ENCODE measurements at regions not wholly inside any gene's neighbourhood (a gene's known extent, or its start where the extent isn't known, plus 50 kb on each side); places are given as distances from the start of the nearest gene placed in this dataset.
A peak's percentile ranks its signal among the peaks of the same experiment; 100 is the strongest.
"Not testable (repeated sequence)": the region's sequence is repeated elsewhere in the genome, so short reads cannot be mapped to it uniquely, and the experiment has no call there.

DNA sequence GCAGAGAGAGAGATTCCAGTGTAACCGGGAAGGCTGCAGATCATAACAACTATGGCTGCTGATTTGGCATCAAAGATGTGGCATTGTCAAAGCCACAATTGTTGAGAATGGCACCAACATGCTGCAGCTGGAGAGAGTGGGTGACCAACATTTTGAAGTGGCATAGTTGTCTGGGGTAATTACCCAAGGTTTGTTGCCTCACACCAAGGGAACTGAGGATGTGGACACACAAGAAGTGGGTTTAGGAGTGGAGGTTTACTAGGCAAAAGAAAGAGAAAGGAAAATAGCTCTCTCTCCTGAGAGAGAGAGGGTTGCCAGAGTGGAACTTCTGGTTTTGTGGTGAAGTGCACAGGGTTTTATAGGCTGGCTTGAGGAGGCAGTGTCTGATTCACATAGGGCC is 126.6 kb downstream of the FAM72C start:
- not testable (repeated sequence) for DNase-seq (ENCODE audit: low read depth in 3 of 3, low spot score in 2 of 3)

GRCh38 chr1:143842058-143842457 is 129.7 kb downstream of the FAM72C start:
- DNase-seq (ENCODE audit: low read depth in 3 of 3, low spot score in 2 of 3) = not testable (repeated sequence)

GRCh38 chr1:143839182-143839581 is 132.6 kb downstream of the FAM72C start:
- DNase-seq (ENCODE audit: low read depth in 3 of 3, low spot score in 2 of 3) = not testable (repeated sequence)

- DNase-seq (ENCODE audit: low read depth in 3 of 3, low spot score in 2 of 3) = not testable (repeated sequence)
These were observed 133.2 kb downstream of the FAM72C start for GRCh38 chr1:143838598-143838929.

- DNase-seq (ENCODE audit: low read depth in 3 of 3, low spot score in 2 of 3) = not testable (repeated sequence)
These were observed 133.7 kb downstream of the FAM72C start for GRCh38 chr1:143837924-143838597.

DNA sequence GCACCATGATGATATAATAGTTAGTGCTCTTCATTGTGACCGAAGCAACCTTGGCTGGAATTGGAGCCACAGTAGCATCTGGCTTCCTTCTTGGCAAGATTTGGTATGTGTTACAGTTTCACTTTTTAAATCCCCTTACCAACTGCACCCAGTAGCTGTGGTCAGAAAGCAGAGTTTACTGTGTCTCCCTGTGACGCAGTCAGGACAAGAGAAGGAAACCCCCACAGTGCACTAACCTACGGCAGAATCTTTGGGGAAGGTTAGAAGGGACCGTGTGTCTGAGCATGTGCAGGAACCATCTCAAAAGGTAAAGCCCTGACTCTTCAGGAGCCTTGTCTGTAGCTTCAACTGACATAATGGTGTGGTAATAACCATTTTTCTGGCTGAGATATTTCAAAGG is 138.4 kb downstream of the FAM72C start:
- DNase-seq (ENCODE audit: low read depth in 3 of 3, low spot score in 2 of 3) = not testable (repeated sequence)

- not testable (repeated sequence) for DNase-seq (ENCODE audit: low read depth in 3 of 3, low spot score in 2 of 3)
These were observed 139.4 kb downstream of the FAM72C start for GRCh38 chr1:143832379-143832716.

- DNase-seq (ENCODE audit: low read depth in 3 of 3, low spot score in 2 of 3) = not testable (repeated sequence)
These were observed 140.1 kb downstream of the FAM72C start for GRCh38 chr1:143831479-143832378.

DNA sequence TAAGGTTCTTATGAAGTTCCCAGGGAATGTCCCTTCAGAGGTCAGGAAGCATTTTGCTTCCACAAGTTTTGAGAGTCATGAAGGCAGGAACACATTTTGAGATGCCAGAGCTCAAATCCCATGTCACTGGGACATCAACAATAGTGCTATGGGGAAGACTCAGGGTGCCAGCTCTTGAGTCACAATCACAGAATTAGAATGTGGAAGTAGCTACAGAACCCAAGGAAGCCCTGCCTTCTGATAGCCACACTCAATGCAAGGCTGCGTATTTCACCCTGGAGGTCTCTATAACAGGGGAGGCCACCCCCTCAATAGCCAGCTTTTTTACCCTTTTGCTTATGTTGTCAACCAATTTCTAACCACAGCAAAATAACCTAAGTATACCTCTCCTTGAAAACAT is 145.6 kb downstream of the FAM72C start:
- not testable (repeated sequence) for DNase-seq (ENCODE audit: low read depth in 3 of 3, low spot score in 2 of 3)

- DNase-seq (ENCODE audit: low read depth in 3 of 3, low spot score in 2 of 3) = not testable (repeated sequence)
These were observed 147.5 kb downstream of the FAM72C start for GRCh38 chr1:143824266-143824665.

DNA sequence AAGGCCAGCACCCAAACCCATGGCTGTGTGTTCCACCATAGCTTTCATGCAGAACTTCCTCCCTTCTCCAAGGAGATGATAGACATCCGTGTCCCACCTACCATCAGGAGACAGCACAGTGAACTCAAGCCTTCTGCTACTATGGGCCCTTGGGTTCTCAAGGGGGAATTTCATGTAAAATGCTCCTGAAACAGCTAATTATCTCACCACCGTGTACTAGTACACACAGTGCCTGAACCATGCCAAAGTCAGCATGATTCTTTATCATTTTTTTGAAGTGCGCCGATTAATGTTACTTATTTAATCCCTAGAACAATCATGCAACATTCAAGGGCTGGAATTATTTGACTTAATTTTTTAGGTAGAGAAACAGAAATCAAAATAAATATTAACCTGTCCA is 151.7 kb downstream of the FAM72C start:
- DNase-seq (ENCODE audit: low read depth in 3 of 3, low spot score in 2 of 3) = not testable (repeated sequence)

GRCh38 chr1:143816369-143816768 is 155.4 kb downstream of the FAM72C start:
- not testable (repeated sequence) for DNase-seq (ENCODE audit: low read depth in 3 of 3, low spot score in 2 of 3)

- not testable (repeated sequence) for DNase-seq (ENCODE audit: low read depth in 3 of 3, low spot score in 2 of 3)
These were observed 166.4 kb downstream of the FAM72C start for GRCh38 chr1:143805374-143805773.

- DNase-seq (ENCODE audit: low read depth in 3 of 3, low spot score in 2 of 3) = not testable (repeated sequence)
These were observed 167.0 kb downstream of the FAM72C start for GRCh38 chr1:143804707-143805356.

GRCh38 chr1:143803927-143804411 is 167.8 kb downstream of the FAM72C start:
- DNase-seq (ENCODE audit: low read depth in 3 of 3, low spot score in 2 of 3) = peak in 2 of 3 donors; percentile 19 to 33

DNA sequence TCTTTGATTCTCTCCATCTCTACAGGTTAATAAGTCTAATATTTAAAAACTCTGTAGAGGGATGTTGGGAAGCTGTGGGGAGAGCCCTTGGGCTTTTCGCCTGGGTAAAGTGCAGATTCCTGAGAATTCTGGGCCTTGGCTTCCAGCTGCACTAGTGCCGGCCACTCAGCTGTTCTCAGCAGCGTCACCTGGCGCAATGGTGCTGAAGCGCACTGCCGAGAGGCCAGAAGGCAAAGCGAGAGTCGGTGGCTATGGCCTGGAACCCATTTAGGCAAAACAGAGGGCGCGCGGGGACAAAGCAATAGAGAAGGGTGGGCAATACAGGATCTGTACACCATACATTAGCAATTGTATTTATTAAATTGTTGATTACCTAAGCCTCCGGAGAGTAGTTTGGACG is 168.7 kb downstream of the FAM72C start:
- DNase-seq (ENCODE audit: low read depth in 3 of 3, low spot score in 2 of 3) = not testable (repeated sequence)

- not testable (repeated sequence) for DNase-seq (ENCODE audit: low read depth in 3 of 3, low spot score in 2 of 3)
These were observed 172.1 kb downstream of the FAM72C start for GRCh38 chr1:143799568-143800187.

- DNase-seq (ENCODE audit: low read depth in 3 of 3, low spot score in 2 of 3) = not testable (repeated sequence)
These were observed 175.4 kb downstream of the FAM72C start for GRCh38 chr1:143796369-143796768.

- not testable (repeated sequence) for DNase-seq (ENCODE audit: low read depth in 3 of 3, low spot score in 2 of 3)
These were observed 179.5 kb downstream of the FAM72C start for GRCh38 chr1:143792047-143792937.

DNA sequence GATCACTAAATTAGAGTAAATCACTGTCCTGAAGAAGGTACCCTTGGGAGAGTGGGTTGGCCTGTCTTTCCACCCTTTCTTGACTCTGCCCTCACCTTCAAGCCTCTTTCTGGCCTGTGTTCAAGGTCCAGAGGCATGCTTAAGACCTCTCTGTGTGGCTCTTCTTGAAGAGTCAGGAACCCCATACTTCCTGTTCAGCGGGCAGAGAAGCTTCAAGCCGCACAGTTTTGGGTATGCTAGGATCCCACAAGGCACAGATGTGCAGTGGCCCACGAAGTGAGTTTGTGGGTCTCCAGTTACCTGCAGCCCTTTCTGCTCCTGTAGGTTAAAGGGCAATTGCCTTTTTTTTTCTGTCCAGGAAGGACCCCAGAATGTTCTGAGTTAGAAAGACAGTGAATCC is 185.4 kb downstream of the FAM72C start:
- DNase-seq (ENCODE audit: low read depth in 3 of 3, low spot score in 2 of 3) = not testable (repeated sequence)
